ENCODE measurements at regions not wholly inside any gene's neighbourhood (a gene's known extent, or its start where the extent isn't known, plus 50 kb on each side); places are given as distances from the start of the nearest gene placed in this dataset.

DNA sequence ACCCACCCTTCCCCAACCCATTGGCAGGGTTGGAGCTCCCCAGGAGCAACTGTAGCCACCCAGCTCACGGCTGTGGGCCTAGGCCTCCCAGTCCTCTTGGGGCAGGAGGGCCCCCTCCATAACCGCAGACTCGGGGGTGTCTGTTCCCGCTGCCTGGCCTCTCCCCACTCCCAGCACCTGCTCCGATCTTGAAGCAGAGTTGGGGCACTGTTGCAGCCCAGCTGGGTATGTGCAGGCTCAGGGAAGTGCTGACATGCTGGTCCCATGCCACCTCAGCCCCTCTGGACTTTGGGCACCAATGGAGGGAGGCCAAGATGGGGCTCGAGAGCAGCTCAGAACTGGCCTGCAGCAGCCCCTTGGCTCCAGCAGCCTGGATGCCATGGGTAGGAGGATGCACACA lies 54.8 kb upstream of the KRTAP11-1 start (continued):
- TF ChIP-seq, protein P1, sequence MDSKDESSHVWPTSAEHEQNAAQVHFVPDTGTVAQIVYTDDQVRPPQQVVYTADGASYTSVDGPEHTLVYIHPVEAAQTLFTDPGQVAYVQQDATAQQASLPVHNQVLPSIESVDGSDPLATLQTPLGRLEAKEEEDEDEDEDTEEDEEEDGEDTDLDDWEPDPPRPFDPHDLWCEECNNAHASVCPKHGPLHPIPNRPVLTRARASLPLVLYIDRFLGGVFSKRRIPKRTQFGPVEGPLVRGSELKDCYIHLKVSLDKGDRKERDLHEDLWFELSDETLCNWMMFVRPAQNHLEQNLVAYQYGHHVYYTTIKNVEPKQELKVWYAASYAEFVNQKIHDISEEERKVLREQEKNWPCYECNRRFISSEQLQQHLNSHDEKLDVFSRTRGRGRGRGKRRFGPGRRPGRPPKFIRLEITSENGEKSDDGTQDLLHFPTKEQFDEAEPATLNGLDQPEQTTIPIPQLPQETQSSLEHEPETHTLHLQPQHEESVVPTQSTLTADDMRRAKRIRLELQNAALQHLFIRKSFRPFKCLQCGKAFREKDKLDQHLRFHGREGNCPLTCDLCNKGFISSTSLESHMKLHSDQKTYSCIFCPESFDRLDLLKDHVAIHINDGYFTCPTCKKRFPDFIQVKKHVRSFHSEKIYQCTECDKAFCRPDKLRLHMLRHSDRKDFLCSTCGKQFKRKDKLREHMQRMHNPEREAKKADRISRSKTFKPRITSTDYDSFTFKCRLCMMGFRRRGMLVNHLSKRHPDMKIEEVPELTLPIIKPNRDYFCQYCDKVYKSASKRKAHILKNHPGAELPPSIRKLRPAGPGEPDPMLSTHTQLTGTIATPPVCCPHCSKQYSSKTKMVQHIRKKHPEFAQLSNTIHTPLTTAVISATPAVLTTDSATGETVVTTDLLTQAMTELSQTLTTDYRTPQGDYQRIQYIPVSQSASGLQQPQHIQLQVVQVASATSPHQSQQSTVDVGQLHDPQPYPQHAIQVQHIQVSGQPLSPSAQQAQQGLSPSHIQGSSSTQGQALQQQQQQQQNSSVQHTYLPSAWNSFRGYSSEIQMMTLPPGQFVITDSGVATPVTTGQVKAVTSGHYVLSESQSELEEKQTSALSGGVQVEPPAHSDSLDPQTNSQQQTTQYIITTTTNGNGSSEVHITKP (IDR thresholded peaks at IDR 0.05; ENCODE audit: partially characterized antibody), result no peak
- TF ChIP-seq, protein P2, sequence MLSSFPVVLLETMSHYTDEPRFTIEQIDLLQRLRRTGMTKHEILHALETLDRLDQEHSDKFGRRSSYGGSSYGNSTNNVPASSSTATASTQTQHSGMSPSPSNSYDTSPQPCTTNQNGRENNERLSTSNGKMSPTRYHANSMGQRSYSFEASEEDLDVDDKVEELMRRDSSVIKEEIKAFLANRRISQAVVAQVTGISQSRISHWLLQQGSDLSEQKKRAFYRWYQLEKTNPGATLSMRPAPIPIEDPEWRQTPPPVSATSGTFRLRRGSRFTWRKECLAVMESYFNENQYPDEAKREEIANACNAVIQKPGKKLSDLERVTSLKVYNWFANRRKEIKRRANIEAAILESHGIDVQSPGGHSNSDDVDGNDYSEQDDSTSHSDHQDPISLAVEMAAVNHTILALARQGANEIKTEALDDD (IDR thresholded peaks at IDR 0.05), result no peak
- TF ChIP-seq HSF4 (CRISPR knock-in tag; IDR thresholded peaks at IDR 0.05; ENCODE audit: borderline replicate concordance), result no peak

DNA sequence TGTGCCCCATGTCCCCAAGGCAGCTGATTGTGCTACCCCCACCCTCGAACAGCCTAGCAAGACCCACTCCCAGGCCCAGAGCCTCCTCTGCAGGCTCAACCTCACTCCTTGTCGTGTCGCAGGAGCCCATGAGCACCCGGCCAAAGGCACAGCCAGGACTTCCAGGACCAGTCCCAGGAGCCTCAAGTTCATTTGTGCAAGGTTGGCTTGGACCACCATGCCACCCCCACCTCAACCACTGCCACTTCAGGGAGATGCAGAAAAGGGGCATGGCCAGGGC lies 54.4 kb upstream of the KRTAP11-1 start:
- no peaks in the 10 kb centered on the region for H3K4me1 ChIP-seq (replicated peaks in 1 of 2; ENCODE audit: control insufficient read depth in 2 of 2, insufficient read depth in 2 of 2, low read length in 2 of 2)
- H3K79me2 ChIP-seq (ENCODE audit: control insufficient read depth, insufficient read depth, low read length), result no peaks in the 10 kb centered on the region
- no peak overlapping the region for H3K4me2 ChIP-seq (ENCODE audit: insufficient read depth, low read length)
- no TSS peak for BruUV-seq (replicated peaks)
- intact Hi-C loops (cut with micrococcal nuclease) (no loop called here), in situ Hi-C loops (cut with MboI) (no loop called here)
- ChIA-PET POLR2A (no interaction called here), CTCF (ENCODE audit: low intra/inter-chr PET ratio) (no interaction called here)
- H4K20me1 ChIP-seq (replicated peaks; ENCODE audit: control insufficient read depth, insufficient read depth, low read length), result no peaks in the 10 kb centered on the region
- no peak overlapping the region for H3K27ac ChIP-seq (ENCODE audit: extremely low read depth, low read depth, low read length)
- 0% methylated on average over 4 of the region's 4 CpGs for WGBS (ENCODE audit: insufficient coverage, low coverage, missing lambda C conversion rate)
- no peaks in the 10 kb centered on the region for H3K9me3 ChIP-seq (replicated peaks; ENCODE audit: control insufficient read depth, insufficient read depth, low read depth, low read length)
- no peaks in the 10 kb centered on the region for H3K27me3 ChIP-seq (ENCODE audit: control insufficient read depth in 2 of 2, insufficient read depth in 2 of 2, low read length in 2 of 2)
- no peak overlapping the region for H2AFZ ChIP-seq (ENCODE audit: low read depth, low read length)
- FAIRE-seq (no peak), DNase-seq (ENCODE audit: extremely low read depth in 1 of 4, low spot score in 3 of 4) (no peak), ATAC-seq (no peak)
- H3K9ac ChIP-seq (ENCODE audit: insufficient read depth in 1 of 2, low read depth in 2 of 2, low read length in 2 of 2), result no peak overlapping the region
- H3K4me3 ChIP-seq, result no peak overlapping the region
- H3K9me1 ChIP-seq (ENCODE audit: control insufficient read depth, insufficient read depth, low read length), result no peaks in the 10 kb centered on the region
- no peaks in the 10 kb centered on the region for H3K36me3 ChIP-seq (ENCODE audit: control insufficient read depth, insufficient read depth, low read length)
- TF ChIP-seq CBX8 (IDR thresholded peaks at IDR 0.05; ENCODE audit: borderline replicate concordance, extremely low read depth, low read depth, low read length, poor library complexity, severe bottlenecking) (no peak), MTA2 (IDR thresholded peaks at IDR 0.05; ENCODE audit: low read depth) (no peak), PHF20 (IDR thresholded peaks at IDR 0.05; ENCODE audit: partially characterized antibody) (no peak), SP2 (IDR thresholded peaks at IDR 0.05; ENCODE audit: extremely low read depth, low read depth, low read length, poor library complexity, severe bottlenecking) (no peak), U2AF1 (optimal IDR thresholded peaks at IDR 0.05; ENCODE audit: low read depth, low read length) (no peak)
- TF ChIP-seq, protein P3, sequence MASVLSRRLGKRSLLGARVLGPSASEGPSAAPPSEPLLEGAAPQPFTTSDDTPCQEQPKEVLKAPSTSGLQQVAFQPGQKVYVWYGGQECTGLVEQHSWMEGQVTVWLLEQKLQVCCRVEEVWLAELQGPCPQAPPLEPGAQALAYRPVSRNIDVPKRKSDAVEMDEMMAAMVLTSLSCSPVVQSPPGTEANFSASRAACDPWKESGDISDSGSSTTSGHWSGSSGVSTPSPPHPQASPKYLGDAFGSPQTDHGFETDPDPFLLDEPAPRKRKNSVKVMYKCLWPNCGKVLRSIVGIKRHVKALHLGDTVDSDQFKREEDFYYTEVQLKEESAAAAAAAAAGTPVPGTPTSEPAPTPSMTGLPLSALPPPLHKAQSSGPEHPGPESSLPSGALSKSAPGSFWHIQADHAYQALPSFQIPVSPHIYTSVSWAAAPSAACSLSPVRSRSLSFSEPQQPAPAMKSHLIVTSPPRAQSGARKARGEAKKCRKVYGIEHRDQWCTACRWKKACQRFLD (CRISPR knock-in tag; IDR thresholded peaks at IDR 0.05), result no peak
